ENCODE measurements at regions not wholly inside any gene's neighbourhood (a gene's known extent, or its start where the extent isn't known, plus 50 kb on each side); places are given as distances from the start of the nearest gene placed in this dataset.

DNA sequence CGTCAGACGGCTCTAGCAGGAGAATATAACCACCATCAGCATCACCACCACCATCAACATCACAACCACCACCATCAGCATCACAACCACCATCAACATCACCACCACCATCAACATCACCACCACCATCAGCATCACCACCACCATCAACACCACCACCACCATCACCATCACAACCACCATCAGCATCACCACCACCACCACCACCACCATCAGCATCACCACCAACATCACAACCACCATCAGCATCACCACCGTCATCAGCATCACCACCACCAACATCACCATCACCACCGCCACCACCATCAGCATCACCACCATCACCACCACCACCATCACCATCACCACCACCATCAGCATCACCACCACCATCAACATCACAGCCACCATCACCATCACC lies 210.7 kb downstream of the C9orf50 start:
- no peak overlapping the region for H3K27ac ChIP-seq (ENCODE audit: insufficient read depth, low read depth, low read length)
- TF ChIP-seq MYC (IDR thresholded peaks at IDR 0.05; ENCODE audit: low read depth, low read length) (no peak), POLR2AphosphoS5 (IDR thresholded peaks at IDR 0.05; ENCODE audit: insufficient read depth, low read depth, low read length) (no peak), GATA2 (IDR thresholded peaks at IDR 0.05; ENCODE audit: insufficient read depth, insufficient read length, low read depth, low read length) (no peak), EZH2 (IDR thresholded peaks at IDR 0.05; ENCODE audit: borderline replicate concordance, low read depth, low read length, severe bottlenecking) (no peak), JUN (IDR thresholded peaks at IDR 0.05; ENCODE audit: borderline replicate concordance, insufficient read depth, insufficient read length, low read depth) (no peak), FOS (IDR thresholded peaks at IDR 0.05; ENCODE audit: borderline replicate concordance, insufficient read depth, low read length) (no peak), POLR2A (IDR thresholded peaks at IDR 0.05; ENCODE audit: low read depth, low read length) (no peak)
- TF ChIP-seq, protein P1, sequence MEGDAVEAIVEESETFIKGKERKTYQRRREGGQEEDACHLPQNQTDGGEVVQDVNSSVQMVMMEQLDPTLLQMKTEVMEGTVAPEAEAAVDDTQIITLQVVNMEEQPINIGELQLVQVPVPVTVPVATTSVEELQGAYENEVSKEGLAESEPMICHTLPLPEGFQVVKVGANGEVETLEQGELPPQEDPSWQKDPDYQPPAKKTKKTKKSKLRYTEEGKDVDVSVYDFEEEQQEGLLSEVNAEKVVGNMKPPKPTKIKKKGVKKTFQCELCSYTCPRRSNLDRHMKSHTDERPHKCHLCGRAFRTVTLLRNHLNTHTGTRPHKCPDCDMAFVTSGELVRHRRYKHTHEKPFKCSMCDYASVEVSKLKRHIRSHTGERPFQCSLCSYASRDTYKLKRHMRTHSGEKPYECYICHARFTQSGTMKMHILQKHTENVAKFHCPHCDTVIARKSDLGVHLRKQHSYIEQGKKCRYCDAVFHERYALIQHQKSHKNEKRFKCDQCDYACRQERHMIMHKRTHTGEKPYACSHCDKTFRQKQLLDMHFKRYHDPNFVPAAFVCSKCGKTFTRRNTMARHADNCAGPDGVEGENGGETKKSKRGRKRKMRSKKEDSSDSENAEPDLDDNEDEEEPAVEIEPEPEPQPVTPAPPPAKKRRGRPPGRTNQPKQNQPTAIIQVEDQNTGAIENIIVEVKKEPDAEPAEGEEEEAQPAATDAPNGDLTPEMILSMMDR (IDR thresholded peaks at IDR 0.05; ENCODE audit: extremely low read depth in 1 of 2, insufficient read depth in 1 of 2, low read depth in 1 of 2, low read length in 2 of 2), result no peak
- TF ChIP-seq, protein P2, sequence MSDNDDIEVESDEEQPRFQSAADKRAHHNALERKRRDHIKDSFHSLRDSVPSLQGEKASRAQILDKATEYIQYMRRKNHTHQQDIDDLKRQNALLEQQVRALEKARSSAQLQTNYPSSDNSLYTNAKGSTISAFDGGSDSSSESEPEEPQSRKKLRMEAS (IDR thresholded peaks at IDR 0.05; ENCODE audit: insufficient read depth, insufficient read length), result no peak
- peaks cover 15% of the 10 kb centered on the region for H3K4me1 ChIP-seq (ENCODE audit: control insufficient read depth, extremely low read depth, insufficient read depth, low read length)
- FAIRE-seq (no peak), DNase-seq (ENCODE audit: low read depth, low spot score) (no peak)
- H3K9me3 ChIP-seq (replicated peaks; ENCODE audit: control insufficient read depth, insufficient read depth, low read length), result no peaks in the 10 kb centered on the region
- no peaks in the 10 kb centered on the region for H3K36me3 ChIP-seq (ENCODE audit: control insufficient read depth in 2 of 2, extremely low read depth in 1 of 2, insufficient read depth in 2 of 2, low read length in 2 of 2)
- H3K4me3 ChIP-seq (replicated peaks in 1 of 3; ENCODE audit: insufficient read depth in 1 of 3, low read depth in 1 of 3, low read length in 3 of 3), result no peak overlapping the region
- ChIA-PET CTCF (no interaction called here), POLR2A (no interaction called here)
- no peaks in the 10 kb centered on the region for H3K9me1 ChIP-seq (replicated peaks; ENCODE audit: control insufficient read depth, extremely low read depth, insufficient read depth, low read length)
- no peak overlapping the region for H2AFZ ChIP-seq (ENCODE audit: low read depth, low read length)
- no peaks in the 10 kb centered on the region for H3K79me2 ChIP-seq (ENCODE audit: control insufficient read depth, insufficient read depth, low read length)
- H3K4me2 ChIP-seq (ENCODE audit: insufficient read depth, low read length), result no peak overlapping the region
- intact Hi-C loops (cut with micrococcal nuclease) (loop anchor here (5.0 kb wide), 1 partner anchor 73 kb away; no protein-coding TSS in a partner anchor), dilution Hi-C loops (cut with MboI; ENCODE audit: extremely low pct_ligation_motif_present, low sequenced_read_pairs) (no loop called here)
- H4K20me1 ChIP-seq (replicated peaks; ENCODE audit: control insufficient read depth, extremely low read depth, insufficient read depth, low read length), result no peaks in the 10 kb centered on the region
- H3K9ac ChIP-seq (replicated peaks; ENCODE audit: extremely low read depth, insufficient read depth, low read length), result no peak overlapping the region
- H3K27me3 ChIP-seq (ENCODE audit: control insufficient read depth in 2 of 2, insufficient read depth in 2 of 2, low read length in 2 of 2), result no peaks in the 10 kb centered on the region
- no TSS peak for BruUV-seq (replicated peaks)

Measured in endothelial cell of umbilical vein (primary cell).